PC-9 (cell line): ENCODE measurements at regions not wholly inside any gene's neighbourhood (a gene's known extent, or its start where the extent isn't known, plus 50 kb on each side); places are given as distances from the start of the nearest gene placed in this dataset.

Experiments
- EZH2 ChIP-seq: fragments of 200-600 bp; sonication (generic); IDR thresholded peaks from 2 replicates; pipeline ENCODE4 v1.8.0; 2017; ENCODE audit warnings: antibody characterized with exemption, low read depth
- TF ChIP-seq, protein P1 (sequence below): fragments of 200-600 bp; sonication (generic); conservative IDR thresholded peaks from 2 replicates; pipeline ENCODE4 v1.6.1; 2017; ENCODE audit warnings: mixed run types, antibody characterized with exemption, mild to moderate bottlenecking, moderate library complexity

DNA sequence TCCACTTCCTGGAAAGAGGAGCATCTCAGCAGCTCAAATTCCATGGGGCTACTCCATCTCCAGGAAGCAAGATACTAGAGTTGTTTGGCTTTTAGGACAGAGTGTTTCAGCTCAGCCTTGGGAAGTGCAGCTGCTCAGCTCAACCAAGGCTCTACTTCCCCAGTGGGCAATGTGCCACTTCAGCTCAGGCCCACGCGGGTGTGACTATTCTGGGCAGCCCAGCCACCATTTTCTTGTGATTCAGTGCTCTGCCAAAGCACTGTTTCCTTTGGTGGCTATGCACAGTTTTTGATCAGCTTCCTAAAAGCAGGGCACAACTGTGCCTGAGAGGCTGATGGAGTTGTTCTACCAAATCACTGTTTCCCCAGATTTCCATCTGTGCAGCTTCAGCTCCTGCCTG, 1104.9 kb upstream of the TMPRSS15 start:
- TF ChIP-seq, protein P1, sequence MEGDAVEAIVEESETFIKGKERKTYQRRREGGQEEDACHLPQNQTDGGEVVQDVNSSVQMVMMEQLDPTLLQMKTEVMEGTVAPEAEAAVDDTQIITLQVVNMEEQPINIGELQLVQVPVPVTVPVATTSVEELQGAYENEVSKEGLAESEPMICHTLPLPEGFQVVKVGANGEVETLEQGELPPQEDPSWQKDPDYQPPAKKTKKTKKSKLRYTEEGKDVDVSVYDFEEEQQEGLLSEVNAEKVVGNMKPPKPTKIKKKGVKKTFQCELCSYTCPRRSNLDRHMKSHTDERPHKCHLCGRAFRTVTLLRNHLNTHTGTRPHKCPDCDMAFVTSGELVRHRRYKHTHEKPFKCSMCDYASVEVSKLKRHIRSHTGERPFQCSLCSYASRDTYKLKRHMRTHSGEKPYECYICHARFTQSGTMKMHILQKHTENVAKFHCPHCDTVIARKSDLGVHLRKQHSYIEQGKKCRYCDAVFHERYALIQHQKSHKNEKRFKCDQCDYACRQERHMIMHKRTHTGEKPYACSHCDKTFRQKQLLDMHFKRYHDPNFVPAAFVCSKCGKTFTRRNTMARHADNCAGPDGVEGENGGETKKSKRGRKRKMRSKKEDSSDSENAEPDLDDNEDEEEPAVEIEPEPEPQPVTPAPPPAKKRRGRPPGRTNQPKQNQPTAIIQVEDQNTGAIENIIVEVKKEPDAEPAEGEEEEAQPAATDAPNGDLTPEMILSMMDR: no peak
- no peak for TF ChIP-seq EZH2
